ENCODE measurements at regions not wholly inside any gene's neighbourhood (a gene's known extent, or its start where the extent isn't known, plus 50 kb on each side); places are given as distances from the start of the nearest gene placed in this dataset.

DNA sequence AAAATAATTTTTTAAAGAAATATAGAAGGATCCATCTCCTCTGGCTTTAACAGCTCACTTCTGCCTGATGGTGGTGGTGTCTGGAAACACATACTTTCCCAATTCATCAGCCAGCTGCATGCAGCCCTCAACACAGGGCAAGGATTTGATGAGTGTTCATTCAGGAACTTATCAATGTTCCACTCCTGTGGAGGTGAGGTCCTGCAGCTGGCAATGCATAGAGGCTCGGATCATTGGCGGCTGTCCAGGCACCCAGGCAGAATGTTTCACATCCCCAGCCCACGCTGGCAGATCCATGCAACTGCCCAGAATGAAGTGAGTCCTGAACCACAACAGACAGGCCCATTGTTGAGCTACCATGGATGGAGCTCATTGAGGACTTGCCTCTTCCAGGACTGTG, 55.2 kb upstream of the KCNMA1 start:
- H3K36me3 ChIP-seq (ENCODE audit: control insufficient read depth in 2 of 2, extremely low read depth in 1 of 2, insufficient read depth in 2 of 2, low read length in 2 of 2), result no peaks in the 10 kb centered on the region
- TF ChIP-seq CTCF (optimal IDR thresholded peaks at IDR 0.05 in 1 of 3, IDR thresholded peaks at IDR 0.05 in 1 of 3, conservative IDR thresholded peaks at IDR 0.05 in 1 of 3; ENCODE audit: extremely low read depth in 1 of 3, insufficient read depth in 2 of 3, low read length in 3 of 3) (peak in 1 of 3 experiments; percentile 25), EZH2 (IDR thresholded peaks at IDR 0.05; ENCODE audit: low read length) (no peak)
- H3K27me3 ChIP-seq (ENCODE audit: control insufficient read depth, extremely low read depth, insufficient read depth, low read length), result peaks cover 5% of the 10 kb centered on the region
- H3K79me2 ChIP-seq (ENCODE audit: control insufficient read depth, insufficient read depth, low read length), result no peaks in the 10 kb centered on the region
- H3K27ac ChIP-seq (ENCODE audit: control insufficient read depth, insufficient read depth, low read length), result no peak overlapping the region
- H3K4me3 ChIP-seq (ENCODE audit: control insufficient read depth in 2 of 3, extremely low read depth in 1 of 3, insufficient read depth in 2 of 3, low read depth in 1 of 3, low read length in 3 of 3), result no peak overlapping the region
- H3K9me1 ChIP-seq (ENCODE audit: control insufficient read depth, extremely low read depth, insufficient read depth, low read length), result no peaks in the 10 kb centered on the region
- H3K9ac ChIP-seq (ENCODE audit: control insufficient read depth, extremely low read depth, insufficient read depth, low read length), result no peak overlapping the region
- H3K4me2 ChIP-seq (ENCODE audit: control insufficient read depth, extremely low read depth, insufficient read depth, low read depth, low read length), result no peak overlapping the region
- FAIRE-seq (peak; percentile 48), DNase-seq (ENCODE audit: low read depth, low spot score) (peak; percentile 45)
- no peaks in the 10 kb centered on the region for H4K20me1 ChIP-seq (ENCODE audit: control insufficient read depth, extremely low read depth, insufficient read depth, low read length)
- dilution Hi-C loops (cut with MboI; ENCODE audit: extremely low pct_ligation_motif_present, low sequenced_read_pairs), result no loop called here
- H3K4me1 ChIP-seq (ENCODE audit: control insufficient read depth, extremely low read depth, insufficient read depth, low read length), result no peaks in the 10 kb centered on the region
- H2AFZ ChIP-seq (ENCODE audit: control insufficient read depth, low read length), result no peak overlapping the region
- no peaks in the 10 kb centered on the region for H3K9me3 ChIP-seq (ENCODE audit: control insufficient read depth, low read depth, low read length)

GRCh38 chr10:77689339-77689738, 51.7 kb upstream of the KCNMA1 start:
- H3K27me3 ChIP-seq (ENCODE audit: control insufficient read depth, extremely low read depth, insufficient read depth, low read length), result peaks cover 11% of the 10 kb centered on the region
- H3K9me1 ChIP-seq (ENCODE audit: control insufficient read depth, extremely low read depth, insufficient read depth, low read length), result no peaks in the 10 kb centered on the region
- TF ChIP-seq EZH2 (IDR thresholded peaks at IDR 0.05; ENCODE audit: low read length), result no peak
- no peak for TF ChIP-seq CTCF (optimal IDR thresholded peaks at IDR 0.05 in 1 of 3, IDR thresholded peaks at IDR 0.05 in 1 of 3, conservative IDR thresholded peaks at IDR 0.05 in 1 of 3; ENCODE audit: extremely low read depth in 1 of 3, insufficient read depth in 2 of 3, low read length in 3 of 3)
- no peak overlapping the region for H3K27ac ChIP-seq (ENCODE audit: control insufficient read depth, insufficient read depth, low read length)
- FAIRE-seq, result no peak
- H3K9ac ChIP-seq (ENCODE audit: control insufficient read depth, extremely low read depth, insufficient read depth, low read length), result no peak overlapping the region
- H3K9me3 ChIP-seq (ENCODE audit: control insufficient read depth, low read depth, low read length), result no peaks in the 10 kb centered on the region
- H3K4me1 ChIP-seq (ENCODE audit: control insufficient read depth, extremely low read depth, insufficient read depth, low read length), result no peaks in the 10 kb centered on the region
- H3K79me2 ChIP-seq (ENCODE audit: control insufficient read depth, insufficient read depth, low read length), result no peaks in the 10 kb centered on the region
- DNase-seq (ENCODE audit: low read depth, low spot score), result no peak
- no peak overlapping the region for H2AFZ ChIP-seq (ENCODE audit: control insufficient read depth, low read length)
- H3K4me3 ChIP-seq (ENCODE audit: control insufficient read depth in 2 of 3, extremely low read depth in 1 of 3, insufficient read depth in 2 of 3, low read depth in 1 of 3, low read length in 3 of 3), result no peak overlapping the region
- H3K4me2 ChIP-seq (ENCODE audit: control insufficient read depth, extremely low read depth, insufficient read depth, low read depth, low read length), result no peak overlapping the region
- dilution Hi-C loops (cut with MboI; ENCODE audit: extremely low pct_ligation_motif_present, low sequenced_read_pairs), result no loop called here
- no peaks in the 10 kb centered on the region for H4K20me1 ChIP-seq (ENCODE audit: control insufficient read depth, extremely low read depth, insufficient read depth, low read length)
- H3K36me3 ChIP-seq (ENCODE audit: control insufficient read depth in 2 of 2, extremely low read depth in 1 of 2, insufficient read depth in 2 of 2, low read length in 2 of 2), result no peaks in the 10 kb centered on the region
